ENCODE measurements at regions not wholly inside any gene's neighbourhood (a gene's known extent, or its start where the extent isn't known, plus 50 kb on each side); places are given as distances from the start of the nearest gene placed in this dataset.

DNA sequence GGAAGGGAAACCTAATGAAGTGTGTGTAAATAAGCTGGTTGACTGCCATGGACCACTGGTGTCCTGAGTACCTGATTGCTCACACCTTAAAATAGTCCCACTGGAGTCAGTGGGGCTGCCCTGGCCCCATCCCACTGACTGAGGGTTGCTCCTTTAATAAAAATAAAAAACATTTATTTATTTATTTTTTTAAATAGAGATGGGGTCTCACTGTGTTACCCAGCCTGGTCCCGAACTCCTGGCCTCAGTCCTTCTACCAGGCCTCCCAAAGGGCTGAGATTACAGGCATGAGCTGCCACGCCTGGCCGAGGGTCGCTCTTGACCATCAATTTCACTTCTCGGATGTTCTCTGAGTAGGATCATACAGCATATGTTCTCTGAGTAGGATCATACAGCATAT is 394.2 kb upstream of the IRX2 start (continued):
- TF ChIP-seq, protein P1, sequence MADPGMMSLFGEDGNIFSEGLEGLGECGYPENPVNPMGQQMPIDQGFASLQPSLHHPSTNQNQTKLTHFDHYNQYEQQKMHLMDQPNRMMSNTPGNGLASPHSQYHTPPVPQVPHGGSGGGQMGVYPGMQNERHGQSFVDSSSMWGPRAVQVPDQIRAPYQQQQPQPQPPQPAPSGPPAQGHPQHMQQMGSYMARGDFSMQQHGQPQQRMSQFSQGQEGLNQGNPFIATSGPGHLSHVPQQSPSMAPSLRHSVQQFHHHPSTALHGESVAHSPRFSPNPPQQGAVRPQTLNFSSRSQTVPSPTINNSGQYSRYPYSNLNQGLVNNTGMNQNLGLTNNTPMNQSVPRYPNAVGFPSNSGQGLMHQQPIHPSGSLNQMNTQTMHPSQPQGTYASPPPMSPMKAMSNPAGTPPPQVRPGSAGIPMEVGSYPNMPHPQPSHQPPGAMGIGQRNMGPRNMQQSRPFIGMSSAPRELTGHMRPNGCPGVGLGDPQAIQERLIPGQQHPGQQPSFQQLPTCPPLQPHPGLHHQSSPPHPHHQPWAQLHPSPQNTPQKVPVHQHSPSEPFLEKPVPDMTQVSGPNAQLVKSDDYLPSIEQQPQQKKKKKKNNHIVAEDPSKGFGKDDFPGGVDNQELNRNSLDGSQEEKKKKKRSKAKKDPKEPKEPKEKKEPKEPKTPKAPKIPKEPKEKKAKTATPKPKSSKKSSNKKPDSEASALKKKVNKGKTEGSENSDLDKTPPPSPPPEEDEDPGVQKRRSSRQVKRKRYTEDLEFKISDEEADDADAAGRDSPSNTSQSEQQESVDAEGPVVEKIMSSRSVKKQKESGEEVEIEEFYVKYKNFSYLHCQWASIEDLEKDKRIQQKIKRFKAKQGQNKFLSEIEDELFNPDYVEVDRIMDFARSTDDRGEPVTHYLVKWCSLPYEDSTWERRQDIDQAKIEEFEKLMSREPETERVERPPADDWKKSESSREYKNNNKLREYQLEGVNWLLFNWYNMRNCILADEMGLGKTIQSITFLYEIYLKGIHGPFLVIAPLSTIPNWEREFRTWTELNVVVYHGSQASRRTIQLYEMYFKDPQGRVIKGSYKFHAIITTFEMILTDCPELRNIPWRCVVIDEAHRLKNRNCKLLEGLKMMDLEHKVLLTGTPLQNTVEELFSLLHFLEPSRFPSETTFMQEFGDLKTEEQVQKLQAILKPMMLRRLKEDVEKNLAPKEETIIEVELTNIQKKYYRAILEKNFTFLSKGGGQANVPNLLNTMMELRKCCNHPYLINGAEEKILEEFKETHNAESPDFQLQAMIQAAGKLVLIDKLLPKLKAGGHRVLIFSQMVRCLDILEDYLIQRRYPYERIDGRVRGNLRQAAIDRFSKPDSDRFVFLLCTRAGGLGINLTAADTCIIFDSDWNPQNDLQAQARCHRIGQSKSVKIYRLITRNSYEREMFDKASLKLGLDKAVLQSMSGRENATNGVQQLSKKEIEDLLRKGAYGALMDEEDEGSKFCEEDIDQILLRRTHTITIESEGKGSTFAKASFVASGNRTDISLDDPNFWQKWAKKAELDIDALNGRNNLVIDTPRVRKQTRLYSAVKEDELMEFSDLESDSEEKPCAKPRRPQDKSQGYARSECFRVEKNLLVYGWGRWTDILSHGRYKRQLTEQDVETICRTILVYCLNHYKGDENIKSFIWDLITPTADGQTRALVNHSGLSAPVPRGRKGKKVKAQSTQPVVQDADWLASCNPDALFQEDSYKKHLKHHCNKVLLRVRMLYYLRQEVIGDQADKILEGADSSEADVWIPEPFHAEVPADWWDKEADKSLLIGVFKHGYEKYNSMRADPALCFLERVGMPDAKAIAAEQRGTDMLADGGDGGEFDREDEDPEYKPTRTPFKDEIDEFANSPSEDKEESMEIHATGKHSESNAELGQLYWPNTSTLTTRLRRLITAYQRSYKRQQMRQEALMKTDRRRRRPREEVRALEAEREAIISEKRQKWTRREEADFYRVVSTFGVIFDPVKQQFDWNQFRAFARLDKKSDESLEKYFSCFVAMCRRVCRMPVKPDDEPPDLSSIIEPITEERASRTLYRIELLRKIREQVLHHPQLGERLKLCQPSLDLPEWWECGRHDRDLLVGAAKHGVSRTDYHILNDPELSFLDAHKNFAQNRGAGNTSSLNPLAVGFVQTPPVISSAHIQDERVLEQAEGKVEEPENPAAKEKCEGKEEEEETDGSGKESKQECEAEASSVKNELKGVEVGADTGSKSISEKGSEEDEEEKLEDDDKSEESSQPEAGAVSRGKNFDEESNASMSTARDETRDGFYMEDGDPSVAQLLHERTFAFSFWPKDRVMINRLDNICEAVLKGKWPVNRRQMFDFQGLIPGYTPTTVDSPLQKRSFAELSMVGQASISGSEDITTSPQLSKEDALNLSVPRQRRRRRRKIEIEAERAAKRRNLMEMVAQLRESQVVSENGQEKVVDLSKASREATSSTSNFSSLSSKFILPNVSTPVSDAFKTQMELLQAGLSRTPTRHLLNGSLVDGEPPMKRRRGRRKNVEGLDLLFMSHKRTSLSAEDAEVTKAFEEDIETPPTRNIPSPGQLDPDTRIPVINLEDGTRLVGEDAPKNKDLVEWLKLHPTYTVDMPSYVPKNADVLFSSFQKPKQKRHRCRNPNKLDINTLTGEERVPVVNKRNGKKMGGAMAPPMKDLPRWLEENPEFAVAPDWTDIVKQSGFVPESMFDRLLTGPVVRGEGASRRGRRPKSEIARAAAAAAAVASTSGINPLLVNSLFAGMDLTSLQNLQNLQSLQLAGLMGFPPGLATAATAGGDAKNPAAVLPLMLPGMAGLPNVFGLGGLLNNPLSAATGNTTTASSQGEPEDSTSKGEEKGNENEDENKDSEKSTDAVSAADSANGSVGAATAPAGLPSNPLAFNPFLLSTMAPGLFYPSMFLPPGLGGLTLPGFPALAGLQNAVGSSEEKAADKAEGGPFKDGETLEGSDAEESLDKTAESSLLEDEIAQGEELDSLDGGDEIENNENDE (IDR thresholded peaks at IDR 0.05; ENCODE audit: insufficient replicate concordance, low read length) = no peak
- TF ChIP-seq JUN (IDR thresholded peaks at IDR 0.05; ENCODE audit: low read depth, low read length) (no peak), TBP (IDR thresholded peaks at IDR 0.05; ENCODE audit: low read depth, low read length) (no peak), TAF7 (optimal IDR thresholded peaks at IDR 0.05; ENCODE audit: borderline replicate concordance, low read depth, low read length) (no peak), TAF1 (IDR thresholded peaks at IDR 0.05; ENCODE audit: low read depth, low read length) (no peak), GTF2F1 (IDR thresholded peaks at IDR 0.05; ENCODE audit: borderline replicate concordance, low read depth, low read length) (no peak), BACH1 (IDR thresholded peaks at IDR 0.05; ENCODE audit: low read length) (no peak), RXRA (IDR thresholded peaks at IDR 0.05; ENCODE audit: insufficient read depth, low read depth, low read length) (no peak)
